ENCODE measurements at regions not wholly inside any gene's neighbourhood (a gene's known extent, or its start where the extent isn't known, plus 50 kb on each side); places are given as distances from the start of the nearest gene placed in this dataset.

DNA sequence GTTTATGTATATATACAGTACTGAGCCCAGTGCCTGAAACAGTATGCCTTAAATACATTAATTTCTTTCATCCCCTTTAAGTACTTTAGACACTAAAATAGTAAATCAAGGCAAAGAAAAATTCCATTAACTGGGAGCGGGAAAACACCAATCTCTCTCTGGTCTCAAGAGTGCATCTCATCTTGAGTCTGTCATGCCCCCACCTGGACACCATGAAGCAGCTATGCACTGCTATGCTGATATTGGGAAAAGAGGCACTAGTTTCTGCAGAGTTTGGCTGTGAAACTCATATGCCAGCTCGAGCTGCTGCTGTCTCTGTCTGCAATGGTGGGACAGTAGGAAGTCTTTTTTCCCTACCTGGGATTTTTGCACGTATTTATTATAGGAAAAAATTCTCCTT, 754.4 kb upstream of the RAG2 start:
- DNase-seq (ENCODE audit: low spot score) = no peak
- Mint-ChIP-seq H3K4me1 (ENCODE audit: unreplicated experiment) (no peaks in the 10 kb centered on the region), H3K9me3 (ENCODE audit: unreplicated experiment) (no peaks in the 10 kb centered on the region), H3K27me3 (ENCODE audit: unreplicated experiment) (peaks cover 2% of the 10 kb centered on the region), H3K27ac (ENCODE audit: unreplicated experiment) (no peak overlapping the region), H3K4me3 (ENCODE audit: unreplicated experiment) (no peak overlapping the region), H3K36me3 (ENCODE audit: low read depth, unreplicated experiment) (peaks cover under 1% of the 10 kb centered on the region)
- TF ChIP-seq, protein P1, sequence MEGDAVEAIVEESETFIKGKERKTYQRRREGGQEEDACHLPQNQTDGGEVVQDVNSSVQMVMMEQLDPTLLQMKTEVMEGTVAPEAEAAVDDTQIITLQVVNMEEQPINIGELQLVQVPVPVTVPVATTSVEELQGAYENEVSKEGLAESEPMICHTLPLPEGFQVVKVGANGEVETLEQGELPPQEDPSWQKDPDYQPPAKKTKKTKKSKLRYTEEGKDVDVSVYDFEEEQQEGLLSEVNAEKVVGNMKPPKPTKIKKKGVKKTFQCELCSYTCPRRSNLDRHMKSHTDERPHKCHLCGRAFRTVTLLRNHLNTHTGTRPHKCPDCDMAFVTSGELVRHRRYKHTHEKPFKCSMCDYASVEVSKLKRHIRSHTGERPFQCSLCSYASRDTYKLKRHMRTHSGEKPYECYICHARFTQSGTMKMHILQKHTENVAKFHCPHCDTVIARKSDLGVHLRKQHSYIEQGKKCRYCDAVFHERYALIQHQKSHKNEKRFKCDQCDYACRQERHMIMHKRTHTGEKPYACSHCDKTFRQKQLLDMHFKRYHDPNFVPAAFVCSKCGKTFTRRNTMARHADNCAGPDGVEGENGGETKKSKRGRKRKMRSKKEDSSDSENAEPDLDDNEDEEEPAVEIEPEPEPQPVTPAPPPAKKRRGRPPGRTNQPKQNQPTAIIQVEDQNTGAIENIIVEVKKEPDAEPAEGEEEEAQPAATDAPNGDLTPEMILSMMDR (IDR thresholded peaks at IDR 0.05; ENCODE audit: unreplicated experiment) = no peak

DNA sequence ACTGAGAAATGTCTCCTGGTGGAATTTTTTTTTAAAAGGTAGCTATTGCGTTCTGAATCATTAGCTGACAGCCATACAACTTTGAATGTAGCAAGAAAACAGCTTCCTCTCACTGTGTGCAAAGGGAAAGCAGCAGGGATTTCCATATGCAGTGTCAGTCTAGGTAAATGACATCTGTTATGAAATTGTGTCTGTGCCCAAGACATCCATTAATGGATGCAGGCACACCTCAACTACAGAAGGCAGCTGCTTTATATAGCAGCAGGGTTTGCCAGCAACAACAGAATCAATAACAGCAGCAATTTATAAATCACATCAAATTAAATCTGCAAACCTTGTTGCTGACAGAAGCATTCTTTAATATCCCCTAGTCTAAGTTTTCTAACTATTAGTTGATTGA, 745.3 kb upstream of the RAG2 start:
- no peaks in the 10 kb centered on the region for H3K4me1 Mint-ChIP-seq (ENCODE audit: unreplicated experiment)
- H3K4me3 Mint-ChIP-seq (ENCODE audit: unreplicated experiment) = no peak overlapping the region
- peaks cover 5% of the 10 kb centered on the region for H3K9me3 Mint-ChIP-seq (ENCODE audit: unreplicated experiment)

DNA sequence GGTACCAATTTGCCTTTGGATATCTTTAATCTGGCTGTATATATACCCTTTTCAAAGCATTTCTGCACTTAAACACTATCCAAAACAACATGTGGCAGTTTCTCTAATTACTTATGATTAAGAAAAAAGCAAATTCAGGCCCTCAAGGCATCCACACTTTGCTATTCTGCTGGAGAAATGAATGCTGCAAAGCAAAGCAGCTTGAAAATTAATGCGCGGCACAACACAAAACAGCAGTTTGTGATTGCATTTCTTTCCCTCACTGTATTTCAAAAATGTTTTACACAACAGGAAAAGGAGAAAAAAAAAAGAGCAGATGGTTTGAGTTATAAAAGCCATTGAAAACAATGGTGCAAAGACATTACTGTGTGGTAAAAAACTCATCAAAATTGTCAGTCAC, 738.4 kb upstream of the RAG2 start:
- H3K4me3 Mint-ChIP-seq (ENCODE audit: unreplicated experiment) = no peak overlapping the region
- H3K9me3 Mint-ChIP-seq (ENCODE audit: unreplicated experiment) = no peaks in the 10 kb centered on the region
- TF ChIP-seq, protein P1 (IDR thresholded peaks at IDR 0.05; ENCODE audit: unreplicated experiment) = no peak
- H3K36me3 Mint-ChIP-seq (ENCODE audit: low read depth, unreplicated experiment) = no peaks in the 10 kb centered on the region
- no peaks in the 10 kb centered on the region for H3K4me1 Mint-ChIP-seq (ENCODE audit: unreplicated experiment)
- no peaks in the 10 kb centered on the region for H3K27me3 Mint-ChIP-seq (ENCODE audit: unreplicated experiment)
- H3K27ac Mint-ChIP-seq (ENCODE audit: unreplicated experiment) = no peak overlapping the region
- DNase-seq (ENCODE audit: low spot score) = no peak

More for the DNA sequence above, 745.3 kb upstream of the RAG2 start:
- no peak for DNase-seq (ENCODE audit: low spot score)
- H3K27ac Mint-ChIP-seq (ENCODE audit: unreplicated experiment) = no peak overlapping the region
- no peaks in the 10 kb centered on the region for H3K36me3 Mint-ChIP-seq (ENCODE audit: low read depth, unreplicated experiment)
- TF ChIP-seq, protein P1 (IDR thresholded peaks at IDR 0.05; ENCODE audit: unreplicated experiment) = no peak
- peaks cover 1% of the 10 kb centered on the region for H3K27me3 Mint-ChIP-seq (ENCODE audit: unreplicated experiment)

DNA sequence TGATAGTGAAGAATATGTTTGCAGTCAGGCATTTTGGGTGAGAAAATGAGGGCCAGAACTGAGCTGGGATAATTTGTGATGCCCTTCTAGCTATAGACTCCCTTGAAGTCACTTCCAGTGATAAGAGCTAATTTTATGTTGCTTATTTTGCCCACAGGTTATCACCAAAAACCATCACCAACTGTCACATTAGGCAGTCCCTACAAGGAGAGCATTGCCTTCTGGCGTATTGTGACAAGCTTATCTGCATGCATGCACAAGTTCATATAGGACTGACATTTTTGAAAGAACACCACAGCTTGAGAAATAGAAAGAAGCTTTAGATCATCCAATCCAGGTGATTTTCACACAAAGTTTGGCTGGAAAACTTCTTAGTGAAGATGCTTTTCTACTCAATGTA, 735.3 kb upstream of the RAG2 start:
- no peak overlapping the region for H3K4me3 Mint-ChIP-seq (ENCODE audit: unreplicated experiment)
- no peaks in the 10 kb centered on the region for H3K4me1 Mint-ChIP-seq (ENCODE audit: unreplicated experiment)
- no peaks in the 10 kb centered on the region for H3K9me3 Mint-ChIP-seq (ENCODE audit: unreplicated experiment)
- TF ChIP-seq, protein P1 (IDR thresholded peaks at IDR 0.05; ENCODE audit: unreplicated experiment) = no peak
- H3K36me3 Mint-ChIP-seq (ENCODE audit: low read depth, unreplicated experiment) = no peaks in the 10 kb centered on the region
- DNase-seq (ENCODE audit: low spot score) = no peak
- no peak overlapping the region for H3K27ac Mint-ChIP-seq (ENCODE audit: unreplicated experiment)
- H3K27me3 Mint-ChIP-seq (ENCODE audit: unreplicated experiment) = no peaks in the 10 kb centered on the region

DNA sequence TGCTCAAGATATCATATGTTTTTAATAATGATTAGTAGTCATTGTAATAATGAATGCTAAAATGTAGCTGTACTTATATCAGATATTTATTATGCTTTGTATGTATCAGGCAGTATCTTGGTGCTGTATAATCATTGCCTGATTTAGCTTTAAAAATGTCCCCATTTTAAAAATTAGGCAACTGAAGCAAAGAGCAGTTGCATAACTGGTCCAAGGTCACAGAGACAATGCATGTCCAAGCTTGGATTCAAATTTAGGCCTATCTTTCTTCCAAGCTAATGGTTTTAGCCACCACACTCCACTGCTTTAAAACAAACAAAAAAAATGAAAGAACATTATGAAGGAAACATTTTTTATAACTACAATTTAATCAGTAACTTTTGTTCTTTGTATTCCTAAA, 725.8 kb upstream of the RAG2 start:
- Mint-ChIP-seq H3K27me3 (ENCODE audit: unreplicated experiment) (peaks cover 2% of the 10 kb centered on the region), H3K4me1 (ENCODE audit: unreplicated experiment) (no peaks in the 10 kb centered on the region), H3K4me3 (ENCODE audit: unreplicated experiment) (no peak overlapping the region), H3K27ac (ENCODE audit: unreplicated experiment) (no peak overlapping the region), H3K9me3 (ENCODE audit: unreplicated experiment) (peaks cover 5% of the 10 kb centered on the region), H3K36me3 (ENCODE audit: low read depth, unreplicated experiment) (no peaks in the 10 kb centered on the region)
- TF ChIP-seq, protein P1 (IDR thresholded peaks at IDR 0.05; ENCODE audit: unreplicated experiment) = no peak
- DNase-seq (ENCODE audit: low spot score) = no peak
